Erythroblast (primary cell): ENCODE measurements at regions not wholly inside any gene's neighbourhood (a gene's known extent, or its start where the extent isn't known, plus 50 kb on each side); places are given as distances from the start of the nearest gene placed in this dataset.

Experiments used
- GATA1 ChIP-seq: IDR thresholded peaks from 2 replicates; pipeline ENCODE4 v1.6.1; 2011; ENCODE audit warnings: low read depth, mild to moderate bottlenecking, control low read depth, low read length, moderate library complexity
- POLR2A ChIP-seq: IDR thresholded peaks from 2 replicates; pipeline ENCODE4 v1.6.1; 2011; ENCODE audit warnings: mild to moderate bottlenecking, low read length

- no peak for TF ChIP-seq POLR2A
- TF ChIP-seq GATA1: no peak
Observed at GRCh38 chr1:90798344-90798743, 81.2 kb upstream of the BARHL2 start.
